Heart left ventricle (tissue), 16 donors: ENCODE measurements at regions not wholly inside any gene's neighbourhood (a gene's known extent, or its start where the extent isn't known, plus 50 kb on each side); places are given as distances from the start of the nearest gene placed in this dataset.

Experiments used
- ATAC-seq, 4 donors: fragments of 200-7000 bp; cut with Tn5 transposase; one replicate each; pipeline ENCODE4 v1.9.1; 2020 to 2022; ENCODE audit warnings: moderate library complexity in 4 of 4, mild to moderate bottlenecking in 3 of 4, moderate number of reproducible peaks in 1 of 4
- DNase-seq, 5 donors: peaks; one replicate each; pipeline ENCODE4 v3.0.0-alpha.2; 2020
- H3K27ac ChIP-seq, 12 donors: fragments of 200-600 bp; sonication (generic) in 4 of 12; one replicate each; pipeline versions ENCODE4 v1.5.0 to v1.8.0; 2016 to 2022; ENCODE audit warnings: mild to moderate bottlenecking in 2 of 12
- H3K27me3 ChIP-seq, 9 donors: fragments of 200-600 bp; sonication (generic) in 2 of 9; one replicate each; pipeline versions ENCODE4 v1.5.1 to v1.8.0; 2016 to 2022; ENCODE audit warnings: mild to moderate bottlenecking in 3 of 9
- H3K36me3 ChIP-seq, 9 donors: fragments of 200-600 bp; sonication (generic) in 2 of 9; one replicate each; pipeline versions ENCODE4 v1.5.0 to v1.8.0; 2018 to 2022; ENCODE audit warnings: mild to moderate bottlenecking in 2 of 9
- H3K4me1 ChIP-seq, 12 donors: fragments of 200-600 bp; sonication (generic) in 4 of 12; one replicate each; pipeline versions ENCODE4 v1.5.0 to v1.8.0; 2016 to 2022; ENCODE audit warnings: mild to moderate bottlenecking in 3 of 12
- H3K4me3 ChIP-seq, 12 donors: fragments of 200-600 bp; sonication (generic) in 4 of 12; one replicate each; pipeline versions ENCODE4 v1.5.0 to v1.8.0; 2017 to 2022; ENCODE audit warnings: mild to moderate bottlenecking in 9 of 12, moderate library complexity in 4 of 12
- H3K9me3 ChIP-seq, 12 donors: fragments of 200-600 bp; sonication (generic) in 4 of 12; one replicate each; pipeline versions ENCODE4 v1.5.0 to v1.8.0; 2016 to 2022; ENCODE audit warnings: mild to moderate bottlenecking in 1 of 12
- CTCF ChIP-seq, 12 donors: fragments of 200-600 bp; sonication (generic) in 4 of 12; IDR thresholded peaks; one replicate each; pipeline versions ENCODE4 v1.5.0 to v1.8.0; 2018 to 2022; ENCODE audit warnings: antibody characterized with exemption in 12 of 12, mild to moderate bottlenecking in 5 of 12
- POLR2A ChIP-seq, 2 donors: fragments of 450-650 bp; IDR thresholded peaks; one replicate each; pipeline ENCODE4 v1.6.1; 2017; ENCODE audit warnings: antibody characterized with exemption in 2 of 2, mild to moderate bottlenecking in 2 of 2, moderate library complexity in 2 of 2
- WGBS, 4 donors: extraction: QIAGEN DNeasy Blood & Tissue Kit in 2 of 4; methylation state at CpG; one replicate each; pipeline versions ENCODE4 v1.1.5 to v1.1.7; 2013 to 2018; 5-methylcytosine and 5-hydroxymethylcytosine counted together
- intact Hi-C, 10 donors: fragments of 100-400 bp; cut with DNase I; formaldehyde crosslinking; loops; one replicate each; pipeline versions ENCODE4 v1.11.1 to v1.14.2; 2022
- donor health status: ischemic (EF 13 %, LVEDD 7.1; RV severe dilation, severe dysfunction).
- donor health status: healthy with polysubstance abuse.
- donor health status: DM: no; HTN: yes; CAD: no.
- donor health status: DM: no; HTN: no; CAD: no.
- donor health status: ischemic (EF 25% LVEDD 6.9; RV normal size, moderate dysfunction).
- donor health status: ischemic (EF 25% LVEDD 5.7; RV mildly dilated, moderate dysfunction).
- donor health status: healthy.
- donor health status: DM: yes; HTN: yes; CAD: no.
- donor health status: ischemic (EF 35%, LVEDD 5.7; RV mildly dilated, moderate dysfunction).
- donor health status: nonischemic (EF 11% LVEDD 7.7; RV severe dilation, severe dysfunction).
- donor health status: DM: yes; HTN: yes; CAD: no.
- donor health status: PGD.
- donor health status: ischemic (EF 29% LVEDD 5.4; RV normal size, mild dysfunction).
- donor health status: nonischemic (EF 23%, LVEDD 6.1; RV moderate dilation, normal function).

GRCh38 chr13:44237881-44238421, 135.7 kb upstream of the SERP2 start:
- Histone ChIP-seq H3K27me3 (no peaks in the 10 kb centered on the region), H3K27ac (peak overlapping the region; percentile 79 to 95 (median 88)), H3K4me1 (peaks cover 14 to 36% (median 28%) of the 10 kb centered on the region in 12 donors), H3K36me3 (no peaks in the 10 kb centered on the region), H3K4me3 (no peak overlapping the region), H3K9me3 (no peaks in the 10 kb centered on the region)
- 66 to 76% (median 73%) methylated on average over 4 of the region's 4 CpGs for WGBS, 4 donors
- TF ChIP-seq CTCF (IDR thresholded peaks at IDR 0.05) (no peak), POLR2A (IDR thresholded peaks at IDR 0.05) (no peak)
- ATAC-seq (peak in 2 of 4 donors; percentile 6 to 16), DNase-seq (no peak)
- intact Hi-C loops: loop anchor here in 8 of 10 donors (1.0 to 10.0 kb wide), 14 partner anchors 45 to 331 kb away; no protein-coding TSS in a partner anchor

GRCh38 chr13:44240611-44241145, 132.9 kb upstream of the SERP2 start:
- intact Hi-C loops: loop anchor here in 5 of 10 donors (2.0 to 5.0 kb wide), 3 partner anchors 67 to 197 kb away; no protein-coding TSS in a partner anchor
- Histone ChIP-seq H3K4me3 (no peak overlapping the region), H3K36me3 (no peaks in the 10 kb centered on the region), H3K27me3 (no peaks in the 10 kb centered on the region), H3K9me3 (no peaks in the 10 kb centered on the region), H3K27ac (no peak overlapping the region), H3K4me1 (peaks cover 13 to 45% (median 29%) of the 10 kb centered on the region in 12 donors)
- TF ChIP-seq CTCF (IDR thresholded peaks at IDR 0.05) (no peak), POLR2A (IDR thresholded peaks at IDR 0.05) (no peak)
- ATAC-seq: no peak
- 91 to 99% (median 98%) methylated on average over 1 of the region's 1 CpG for WGBS, 4 donors
- no peak for DNase-seq

- TF ChIP-seq POLR2A (IDR thresholded peaks at IDR 0.05) (no peak), CTCF (IDR thresholded peaks at IDR 0.05) (peak in 1 of 12 donors; percentile 8)
- no peaks in the 10 kb centered on the region for H3K27me3 ChIP-seq
- no peak for ATAC-seq
- no peak overlapping the region for H3K4me3 ChIP-seq
- H3K27ac ChIP-seq: no peak overlapping the region
- WGBS, 4 donors: 73 to 88% (median 77%) methylated on average over 6 of the region's 6 CpGs
- no peaks in the 10 kb centered on the region for H3K9me3 ChIP-seq
- DNase-seq: no peak
- peaks cover 3 to 35% (median 20%) of the 10 kb centered on the region in 12 donors for H3K4me1 ChIP-seq
- H3K36me3 ChIP-seq: no peaks in the 10 kb centered on the region
- intact Hi-C loops: loop anchor here in 5 of 10 donors (2.0 to 5.0 kb wide), 3 partner anchors 66 to 196 kb away; no protein-coding TSS in a partner anchor
Measured at GRCh38 chr13:44241638-44242037, 132.0 kb upstream of the SERP2 start.

- H3K27ac ChIP-seq: peak overlapping the region in 9 of 12 donors; percentile 5 to 65 (median 41)
- intact Hi-C loops: loop anchor here in 4 of 10 donors (2.0 to 5.0 kb wide), 3 partner anchors 65 to 195 kb away; no protein-coding TSS in a partner anchor
- H3K27me3 ChIP-seq: no peaks in the 10 kb centered on the region
- DNase-seq (no peak), ATAC-seq (peak in 2 of 4 donors; percentile 19 to 36)
- H3K36me3 ChIP-seq: no peaks in the 10 kb centered on the region
- TF ChIP-seq CTCF (IDR thresholded peaks at IDR 0.05) (no peak), POLR2A (IDR thresholded peaks at IDR 0.05) (no peak)
- WGBS, 4 donors: 59 to 79% (median 72%) methylated on average over 3 of the region's 3 CpGs
- H3K9me3 ChIP-seq: no peaks in the 10 kb centered on the region
- H3K4me3 ChIP-seq: no peak overlapping the region
- H3K4me1 ChIP-seq: peaks cover 0 to 24% (median 10%) of the 10 kb centered on the region in 12 donors
Measured at GRCh38 chr13:44242766-44243165, 130.9 kb upstream of the SERP2 start.
